22Rv1 (cell line): ENCODE measurements at regions not wholly inside any gene's neighbourhood (a gene's known extent, or its start where the extent isn't known, plus 50 kb on each side); places are given as distances from the start of the nearest gene placed in this dataset.

Experiments used
- CTCF ChIP-seq: fragments of 450-650 bp; IDR thresholded peaks from 2 replicates; pipeline ENCODE4 v1.5.1; 2017; ENCODE audit warnings: mild to moderate bottlenecking
- ZFX ChIP-seq: fragments of 450-650 bp; IDR thresholded peaks from 2 replicates; pipeline ENCODE4 v1.6.1; 2017; ENCODE audit warnings: antibody characterized with exemption, borderline replicate concordance

- no peak for TF ChIP-seq CTCF
- no peak for TF ChIP-seq ZFX
Measured at GRCh38 chr7:47197486-47197885, 384.4 kb downstream of the TNS3 start.
